DMS153 treated with DMSO at 0.1 percent for 48 hours (cell line): ENCODE measurements at regions not wholly inside any gene's neighbourhood (a gene's known extent, or its start where the extent isn't known, plus 50 kb on each side); places are given as distances from the start of the nearest gene placed in this dataset.
A peak's percentile ranks its signal among the peaks of the same experiment; 100 is the strongest.
"Not testable (repeated sequence)": the region's sequence is repeated elsewhere in the genome, so short reads cannot be mapped to it uniquely, and the experiment has no call there.

Experiments
- DNase-seq: peaks from one replicate; lab custom pipeline; 2025; ENCODE audit not compliant: unreplicated experiment; lab: John Stamatoyannopoulos, UW

DNA sequence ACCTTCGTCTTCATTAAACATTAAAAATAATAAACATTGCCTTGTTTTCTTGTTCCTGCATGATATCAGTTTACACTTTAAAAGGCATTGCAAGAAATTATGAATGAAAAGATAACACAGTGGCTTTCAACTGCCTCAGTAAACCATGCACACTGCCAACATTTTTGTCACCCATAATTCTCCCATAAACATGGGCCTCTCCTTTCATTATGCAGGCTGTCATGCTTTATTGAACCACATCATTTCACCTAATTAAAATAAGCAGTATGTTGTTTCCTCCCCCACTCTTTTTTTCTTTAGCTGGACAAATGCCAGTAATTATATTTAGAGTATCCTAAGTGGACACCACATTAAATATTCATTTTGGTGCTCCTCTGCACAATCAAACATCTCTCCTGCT is 1566.5 kb upstream of the SLC10A2 start:
- DNase-seq: peak; percentile 75

DNA sequence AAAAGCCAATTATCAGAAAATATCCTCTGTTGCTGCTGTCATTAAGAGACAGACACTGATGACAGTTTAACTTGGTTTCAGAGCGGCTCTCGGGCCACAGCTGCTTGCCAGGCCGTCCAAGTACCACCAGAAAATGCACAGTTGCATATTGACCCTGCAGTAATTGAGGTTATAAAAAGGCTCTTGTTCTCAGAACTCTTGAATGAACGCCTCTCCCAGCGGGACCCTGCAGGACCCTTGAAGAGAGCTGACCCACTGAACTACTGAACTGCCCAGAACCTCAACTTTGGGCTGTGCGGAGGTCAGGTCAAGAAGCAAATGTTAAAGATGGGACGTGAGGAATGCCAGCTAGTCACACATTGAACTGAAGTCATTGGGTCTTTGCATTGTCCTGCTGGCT is 1559.0 kb upstream of the SLC10A2 start:
- no peak for DNase-seq

DNA sequence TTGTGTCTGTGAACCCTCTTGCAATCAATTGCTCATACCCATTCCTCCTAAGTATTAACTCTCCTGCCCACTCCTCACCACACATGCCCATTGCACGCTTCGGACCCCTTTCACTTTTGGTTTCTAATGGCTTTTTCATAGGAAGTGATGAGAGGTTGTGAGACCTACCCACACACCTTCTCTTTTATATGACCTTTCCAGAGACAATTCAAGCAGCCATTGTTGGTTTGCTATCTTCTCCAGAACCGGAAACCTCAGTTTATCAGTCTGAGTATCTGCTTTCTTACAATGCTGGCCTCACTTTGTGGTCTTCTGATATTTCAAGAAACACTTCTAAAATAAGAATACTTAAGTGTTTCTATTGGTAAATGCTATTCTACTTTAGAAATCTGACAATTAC is 1550.8 kb upstream of the SLC10A2 start:
- no peak for DNase-seq

DNA sequence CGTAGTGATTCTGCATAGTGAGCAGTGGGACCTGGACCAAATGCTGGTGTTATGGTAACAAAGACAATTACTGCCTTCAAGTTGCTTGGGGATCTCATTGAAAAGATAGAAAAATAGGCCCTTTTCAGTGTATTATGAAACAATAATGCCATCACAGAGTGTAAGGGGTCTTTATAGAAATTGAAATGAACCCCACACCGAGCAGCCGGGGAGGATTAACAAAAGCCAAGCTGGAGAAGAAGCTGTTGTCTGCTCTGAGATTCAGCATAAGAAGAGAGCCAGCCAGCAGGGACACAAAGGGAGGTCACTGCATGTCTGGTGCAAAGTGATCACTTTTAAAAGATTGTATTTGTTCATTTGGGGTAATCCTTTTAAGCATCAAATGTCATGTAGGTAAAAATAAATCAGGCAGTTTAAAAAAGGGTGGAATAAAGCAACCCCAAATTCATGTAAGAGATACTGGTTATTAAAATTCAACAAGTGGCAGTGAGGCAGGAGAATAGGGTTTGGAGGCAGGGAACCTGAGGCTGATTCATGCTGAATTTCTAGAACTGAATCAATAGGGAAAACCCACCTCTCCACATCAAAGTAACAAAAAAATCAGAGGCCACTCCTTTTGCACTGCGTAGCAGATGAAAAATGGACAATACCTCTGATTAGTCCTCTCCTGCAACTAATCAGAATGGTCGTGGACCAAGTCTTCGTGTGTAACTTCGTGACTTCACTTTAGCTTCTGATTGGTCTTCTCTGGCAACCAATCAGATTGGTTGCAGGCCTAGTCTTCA is 1548.3 kb upstream of the SLC10A2 start:
- DNase-seq: no peak

DNA sequence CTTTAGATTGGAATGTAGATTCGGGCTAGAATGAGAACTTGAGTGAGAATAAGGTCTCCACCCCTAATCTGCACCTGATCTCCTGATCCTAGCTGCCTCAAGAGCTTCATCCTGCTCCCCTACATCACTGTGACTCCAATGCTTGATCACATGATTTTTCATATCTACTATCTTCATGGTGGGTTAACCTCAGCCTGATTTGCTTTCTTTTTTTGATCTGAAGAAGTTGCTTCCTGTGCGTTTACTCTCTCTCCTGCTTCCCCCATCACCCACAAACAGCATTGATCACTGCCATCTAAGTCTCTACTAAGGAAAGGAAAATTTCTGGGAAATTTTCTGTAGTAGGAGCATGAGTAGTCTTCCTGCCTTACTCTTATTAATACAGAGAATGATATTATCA is 1542.1 kb upstream of the SLC10A2 start:
- no peak for DNase-seq

DNA sequence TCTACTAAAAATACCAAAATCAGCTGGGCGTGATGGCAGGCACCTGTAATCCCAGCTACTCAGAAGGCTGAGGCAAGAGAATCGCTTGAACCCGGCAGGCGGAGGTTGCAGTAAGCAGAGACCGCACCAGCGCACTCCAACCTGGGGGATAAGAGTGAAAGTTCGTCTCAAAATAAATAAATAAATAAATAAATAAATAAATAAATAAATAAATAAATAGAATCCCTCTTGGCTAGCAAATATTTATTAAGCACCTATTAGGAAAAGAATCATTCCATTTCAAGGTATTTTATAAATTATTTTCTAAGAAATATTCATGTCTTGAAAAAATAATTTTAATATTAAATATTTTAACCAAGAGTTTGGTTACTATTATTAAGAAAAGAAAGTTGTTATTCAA is 1539.2 kb upstream of the SLC10A2 start:
- not testable (repeated sequence) for DNase-seq

DNA sequence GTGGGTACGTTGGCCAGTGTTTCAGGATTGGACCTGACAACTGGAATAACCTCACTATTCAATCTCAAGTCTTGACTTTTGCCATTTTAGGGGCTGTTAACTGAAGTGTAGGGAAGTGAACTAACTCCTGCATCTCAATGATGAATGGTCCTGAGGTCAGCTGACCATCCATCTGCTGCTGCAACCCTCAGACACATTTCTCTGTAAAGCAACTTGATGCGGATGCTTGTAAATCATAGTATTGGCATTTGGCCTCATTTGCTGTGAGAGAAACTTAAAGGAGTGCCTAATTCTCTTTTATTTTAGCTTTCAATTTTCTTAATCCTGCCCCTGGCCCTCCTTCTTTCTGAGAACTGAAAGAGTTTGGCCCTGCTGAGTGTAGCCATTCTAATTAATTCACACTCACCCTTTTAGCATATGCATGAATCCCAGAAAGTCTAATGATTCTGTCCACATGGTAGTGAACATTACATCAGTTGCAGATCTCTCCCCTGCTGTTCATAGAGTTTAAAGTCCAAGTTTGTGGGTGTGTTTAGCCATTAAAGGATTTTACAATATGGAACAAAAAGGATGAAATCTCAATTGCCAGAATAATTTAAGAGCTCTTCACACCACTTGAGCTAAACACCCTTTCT is 1531.4 kb upstream of the SLC10A2 start:
- DNase-seq: no peak

DNA sequence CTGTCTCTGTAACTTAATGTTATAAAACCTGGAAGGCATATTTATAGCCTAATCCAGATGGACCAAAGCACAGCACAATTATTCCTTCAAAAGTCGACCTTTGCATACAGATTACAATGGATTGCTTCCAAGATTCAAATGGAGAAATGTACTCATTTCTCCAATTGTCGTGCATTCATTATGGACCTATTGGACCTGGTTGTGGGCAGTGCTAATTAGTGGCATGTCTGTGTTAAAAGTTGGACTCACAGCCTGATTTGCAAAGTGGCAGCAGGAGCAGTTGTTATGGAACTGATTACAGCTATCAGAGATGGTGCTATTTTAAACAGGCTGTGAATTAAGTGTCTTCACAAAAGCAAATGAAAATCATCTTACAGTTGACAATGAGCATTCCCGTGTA is 1529.3 kb upstream of the SLC10A2 start:
- no peak for DNase-seq

DNA sequence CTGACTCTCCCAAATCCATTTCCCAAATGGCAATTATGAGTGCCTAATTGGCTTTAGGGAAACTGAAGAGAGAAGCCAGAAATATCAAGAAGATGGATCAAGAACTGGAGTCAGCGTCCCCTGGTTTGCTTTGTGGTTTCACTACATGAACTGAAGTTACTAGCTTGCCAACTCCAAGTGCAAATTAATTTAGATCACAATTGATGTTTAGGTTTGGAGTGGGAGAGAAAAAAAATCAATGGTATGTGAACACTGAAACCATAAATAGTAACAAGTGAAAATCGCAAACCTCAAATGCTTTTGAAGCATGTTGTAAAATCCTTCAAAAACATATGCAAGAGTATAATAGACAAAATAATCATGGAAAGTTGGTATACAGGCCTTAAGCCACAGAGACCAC is 1528.6 kb upstream of the SLC10A2 start:
- no peak for DNase-seq

DNA sequence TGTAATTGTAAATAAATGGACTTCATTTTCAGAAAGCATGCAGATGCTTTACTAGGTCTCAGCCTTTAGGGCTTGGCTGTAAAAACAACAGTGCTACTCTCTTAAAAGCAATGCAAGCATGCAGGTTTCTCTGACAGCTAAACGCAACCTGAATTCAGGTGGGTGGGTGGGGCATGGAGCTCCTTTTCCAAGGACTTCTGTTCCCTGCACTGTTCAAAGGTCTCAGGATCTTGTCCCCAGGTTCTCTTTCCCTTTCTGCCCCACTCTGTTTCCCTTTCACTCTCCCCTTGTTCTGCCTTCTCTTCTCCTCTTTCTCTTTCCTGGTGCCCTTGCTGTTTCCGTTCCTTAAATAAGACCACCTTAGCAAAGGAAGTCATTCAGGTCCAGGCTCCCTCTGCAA is 1527.5 kb upstream of the SLC10A2 start:
- no peak for DNase-seq

DNA sequence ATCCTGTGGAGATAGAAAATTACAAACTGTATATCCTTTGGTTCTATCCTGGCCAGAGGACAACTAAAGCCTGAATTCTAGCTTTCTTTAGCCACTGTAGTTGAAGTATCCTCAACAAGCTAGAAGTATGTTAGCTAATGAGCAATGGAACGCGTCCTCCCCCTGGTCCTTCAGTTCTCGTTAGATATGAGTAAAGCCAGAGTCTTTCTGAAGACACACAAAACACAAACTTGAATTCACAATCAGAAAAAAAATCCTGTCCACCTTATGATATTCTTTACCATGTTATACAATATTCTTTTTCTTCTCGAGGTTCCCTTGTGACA is 1527.0 kb upstream of the SLC10A2 start:
- no peak for DNase-seq

DNA sequence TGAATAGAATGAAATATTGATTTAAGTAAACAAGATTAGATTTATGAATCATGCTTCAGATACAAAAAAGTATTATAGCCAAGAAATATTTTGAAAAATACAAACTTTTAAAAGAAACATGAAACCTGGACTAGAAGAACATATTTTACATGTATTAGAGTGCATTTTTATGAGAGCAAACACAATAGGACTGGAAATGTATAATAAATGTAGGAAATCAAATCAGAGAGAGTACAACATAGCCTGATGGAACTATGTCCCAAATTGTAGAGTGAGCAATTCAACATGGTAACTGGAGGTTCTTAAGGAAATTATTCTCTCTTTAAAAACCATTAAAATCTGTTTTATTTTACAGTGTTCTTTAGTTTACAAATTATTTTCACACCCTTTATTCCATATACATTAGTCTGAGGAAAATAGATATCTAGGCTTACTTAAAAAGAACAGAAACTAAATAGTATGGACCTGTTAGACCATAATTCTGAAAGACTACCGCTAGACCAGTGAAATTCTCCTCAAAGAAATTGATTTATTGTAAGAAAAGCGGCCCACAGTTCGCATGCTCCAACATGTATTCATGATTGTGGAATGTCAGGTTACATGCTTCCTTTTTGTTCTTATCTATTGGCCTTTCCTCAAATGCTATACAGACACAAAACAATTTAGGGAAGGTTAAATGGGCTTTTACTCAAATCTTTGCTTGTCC is 1526.5 kb upstream of the SLC10A2 start:
- no peak for DNase-seq

DNA sequence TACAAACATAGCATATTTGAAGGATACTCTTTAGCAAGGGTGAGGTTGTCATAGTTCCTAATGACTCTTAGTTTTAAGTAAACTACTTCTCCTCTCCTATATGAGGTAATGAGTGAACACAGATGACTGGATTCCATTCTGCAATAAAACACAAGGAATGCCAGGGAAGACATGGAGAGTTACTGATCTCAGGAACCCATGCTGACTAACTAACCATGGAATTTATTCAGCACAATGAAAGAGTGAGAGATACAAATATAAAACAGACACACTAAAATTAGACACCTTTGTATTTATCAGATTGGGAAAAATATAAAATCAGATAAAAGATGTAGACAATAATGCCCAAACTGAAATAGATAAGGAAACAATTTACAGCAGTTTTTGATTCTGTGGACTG is 1525.9 kb upstream of the SLC10A2 start:
- no peak for DNase-seq

DNA sequence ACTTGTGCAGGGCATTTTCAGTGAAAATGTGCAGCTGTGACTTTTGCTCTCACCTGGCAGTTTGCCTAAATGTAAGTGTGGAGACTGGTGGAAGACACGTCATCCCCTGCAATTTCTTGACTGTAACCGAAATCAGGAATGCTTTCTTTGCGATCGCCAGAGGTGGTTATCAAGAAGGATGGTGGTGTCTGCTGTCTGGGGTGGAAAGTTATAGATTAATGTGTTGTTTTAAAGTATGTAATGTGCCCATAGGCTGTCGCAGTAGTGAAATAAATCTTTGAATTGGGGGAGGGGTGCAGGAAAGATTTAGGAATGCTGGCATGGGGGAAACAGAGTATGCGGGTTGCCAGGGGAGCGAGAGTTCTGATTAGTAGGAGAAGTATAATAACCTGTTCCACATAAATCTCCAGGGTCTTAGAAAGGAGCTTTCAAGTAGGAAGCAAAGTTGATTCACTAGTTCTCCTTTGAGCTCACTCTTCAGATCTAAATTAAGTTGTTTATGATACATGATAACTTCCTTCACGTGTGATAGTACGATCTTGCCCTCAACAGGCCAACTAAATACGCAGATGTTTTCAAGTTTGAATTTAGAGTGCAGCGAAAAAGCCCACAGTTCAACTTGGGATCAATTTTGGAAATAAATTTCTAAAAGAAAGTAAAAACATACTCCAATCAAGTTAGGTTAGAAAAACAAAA is 1520.0 kb upstream of the SLC10A2 start:
- no peak for DNase-seq

DNA sequence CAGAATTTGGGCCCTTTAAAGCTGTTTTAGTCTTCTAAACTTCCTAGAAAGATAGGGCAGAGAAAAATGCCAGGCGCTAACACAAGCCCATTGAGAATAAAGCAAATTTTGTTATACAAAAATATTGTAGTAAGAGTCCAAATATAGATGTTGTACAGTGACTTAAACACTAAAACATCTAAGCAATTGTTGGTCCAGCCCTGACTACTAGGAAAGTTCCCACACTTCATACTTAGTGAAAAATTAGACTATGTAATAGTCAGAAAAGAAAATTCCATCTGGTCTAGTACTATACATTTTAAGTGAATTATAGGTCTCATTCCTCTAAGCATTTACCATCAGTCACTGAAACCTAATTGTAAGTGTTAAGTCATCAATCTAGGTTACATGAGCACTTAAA is 1518.3 kb upstream of the SLC10A2 start:
- no peak for DNase-seq

DNA sequence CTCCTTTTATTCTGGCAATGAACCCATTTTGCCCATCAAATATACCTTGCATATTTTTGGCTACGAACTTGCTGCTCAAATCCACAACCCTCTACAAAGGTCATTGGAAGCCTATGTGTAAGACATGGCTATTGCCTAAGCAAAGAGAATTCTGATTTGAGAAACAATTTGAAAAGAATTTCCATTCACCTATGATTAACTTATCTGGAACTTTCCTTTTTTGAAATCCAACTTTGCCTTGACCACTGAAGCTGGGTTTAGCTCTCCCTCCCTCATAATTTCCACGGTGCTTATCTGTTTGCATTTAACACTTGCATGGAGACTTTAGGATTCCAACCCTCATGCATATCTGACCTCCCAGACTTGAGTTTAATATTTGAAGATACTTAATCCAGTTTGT is 1514.7 kb upstream of the SLC10A2 start:
- no peak for DNase-seq

DNA sequence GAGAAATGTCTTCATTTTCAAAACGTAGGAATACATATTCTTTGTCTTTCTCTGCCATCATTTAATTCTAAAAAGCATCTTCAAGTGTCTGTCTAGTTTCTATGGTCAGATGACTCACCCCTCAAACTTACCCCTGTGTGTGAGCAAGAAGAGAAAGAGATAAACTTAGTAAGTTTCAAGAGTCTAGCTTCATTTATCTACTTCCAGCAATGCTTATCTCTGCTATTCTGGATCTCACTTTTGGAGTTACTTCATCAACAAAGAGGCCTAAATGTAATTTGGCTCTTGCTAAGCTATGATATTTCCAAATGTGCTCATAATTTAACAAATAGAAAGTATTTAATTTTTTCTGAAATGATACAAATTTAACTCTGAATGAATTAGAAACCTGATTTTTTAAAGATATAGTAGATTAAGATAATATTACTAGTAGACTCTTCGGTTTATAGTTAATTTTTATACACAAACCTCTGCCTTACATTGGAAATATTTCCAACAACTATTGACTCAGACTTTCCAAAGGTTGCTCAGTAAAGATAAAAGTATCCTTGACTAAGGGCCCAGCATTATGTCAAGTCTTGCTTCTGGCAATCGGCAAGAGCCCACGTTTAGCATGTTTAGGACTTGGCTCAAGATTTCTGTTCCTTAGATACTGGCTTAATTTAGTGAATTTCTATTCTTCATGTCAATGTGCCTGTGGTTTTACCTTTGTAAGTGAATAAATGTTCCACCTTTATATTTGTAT is 1511.0 kb upstream of the SLC10A2 start:
- DNase-seq: no peak

DNA sequence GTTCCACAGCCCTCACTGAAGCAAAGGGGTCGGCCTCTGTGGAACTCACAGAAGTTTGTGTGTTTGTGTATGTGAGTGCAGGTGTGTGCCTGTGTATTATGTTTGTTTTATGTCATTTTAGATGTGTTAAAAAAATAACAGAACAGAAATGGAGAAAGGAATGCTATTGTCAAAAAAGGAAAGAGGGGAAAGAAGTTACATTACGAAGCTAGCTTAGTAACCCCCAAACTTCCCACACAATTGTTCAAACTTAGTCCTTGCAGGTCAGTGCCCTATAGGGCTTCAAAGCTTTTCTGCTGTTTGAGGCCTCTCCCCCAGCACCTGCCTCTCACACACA is 1505.6 kb upstream of the SLC10A2 start:
- no peak for DNase-seq

DNA sequence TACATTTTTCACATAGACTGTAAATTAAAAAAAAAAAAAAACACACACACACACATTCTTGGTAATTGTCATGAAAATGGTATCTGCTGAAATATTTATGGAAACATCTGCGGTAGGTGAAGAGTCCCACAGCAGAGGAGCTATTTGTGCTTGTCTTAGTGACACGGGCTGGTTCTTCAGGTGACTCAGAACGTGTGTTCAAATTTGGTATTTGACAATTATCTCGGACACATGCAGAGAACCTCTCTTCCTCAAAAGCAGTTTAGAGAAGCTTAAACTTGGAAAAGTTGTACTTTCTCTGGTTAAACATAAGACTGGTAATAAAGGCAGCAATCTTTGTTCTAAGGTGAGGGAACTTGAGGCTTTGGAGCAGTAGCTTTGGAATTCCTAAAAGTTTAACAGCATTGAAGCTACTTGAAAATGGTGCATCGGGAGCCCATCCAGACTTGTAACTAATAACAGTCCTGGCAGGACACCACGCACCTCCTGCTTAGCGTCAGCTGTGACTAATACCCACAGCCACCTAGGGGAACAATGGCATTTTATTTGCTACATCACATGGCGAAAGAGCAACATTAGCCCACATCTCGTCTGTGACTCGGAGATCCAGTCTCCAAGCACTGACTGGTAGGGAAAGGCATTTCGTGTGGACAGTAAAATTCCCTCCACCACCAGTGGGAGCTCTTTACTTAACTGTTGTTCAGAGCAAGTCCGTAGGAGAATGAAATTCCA is 1505.1 kb upstream of the SLC10A2 start:
- peak; percentile 47 for DNase-seq

DNA sequence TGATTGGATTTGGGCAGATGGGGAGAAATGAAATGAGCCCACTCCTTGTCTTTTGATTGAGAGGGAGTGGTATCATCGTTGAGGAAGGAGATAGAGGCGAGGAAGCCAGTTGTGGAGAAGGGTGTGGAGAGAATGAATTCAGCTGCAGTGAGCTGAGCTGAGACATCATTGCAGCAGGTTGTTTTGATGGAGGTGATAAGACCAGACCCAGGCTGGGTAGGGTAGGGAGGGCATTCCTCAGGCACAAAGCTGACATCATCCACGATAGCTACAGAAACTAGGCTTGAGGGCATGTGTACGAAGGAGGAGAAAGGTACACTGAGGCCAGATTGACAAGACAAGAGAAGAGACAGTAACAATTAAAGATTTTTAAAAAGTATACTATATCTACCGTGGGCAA is 1500.9 kb upstream of the SLC10A2 start:
- no peak for DNase-seq

DNA sequence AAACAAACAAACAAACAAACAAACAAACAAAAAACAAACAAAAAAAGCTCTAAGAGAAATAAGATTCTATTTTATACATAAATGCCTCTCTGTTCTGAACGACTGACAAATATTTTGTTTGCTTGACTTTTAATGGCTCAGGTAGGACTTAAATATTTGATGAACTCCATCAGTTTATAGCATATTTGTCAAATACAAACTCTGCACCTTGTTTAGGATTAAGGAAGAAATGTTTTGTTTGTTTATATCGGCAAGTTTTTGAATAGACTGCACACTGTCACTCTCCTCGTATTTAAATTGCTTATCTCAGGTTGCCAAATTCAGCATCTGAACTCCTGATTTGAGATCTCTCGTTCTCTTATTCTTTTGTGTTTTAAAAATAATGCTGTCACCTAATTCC is 1499.7 kb upstream of the SLC10A2 start:
- DNase-seq: no peak
